Chondrocyte (in vitro differentiated cells): ENCODE measurements at regions not wholly inside any gene's neighbourhood (a gene's known extent, or its start where the extent isn't known, plus 50 kb on each side); places are given as distances from the start of the nearest gene placed in this dataset.

Experiments
- DNase-seq: peaks from one replicate; pipeline ENCODE4 v3.0.0; 2021; ENCODE audit warnings: mixed read lengths, low spot score
- H3K27ac Mint-ChIP-seq: one replicate; pipeline ENCODE4 v1.8.0; 2021; ENCODE audit warnings: mild to moderate bottlenecking, moderate library complexity, mixed read lengths; ENCODE audit not compliant: unreplicated experiment
- H3K27me3 Mint-ChIP-seq: 2 replicates; pipeline ENCODE4 v1.8.0; 2021; ENCODE audit warnings: low read depth, mixed read lengths
- H3K36me3 Mint-ChIP-seq: 2 replicates; pipeline ENCODE4 v1.8.0; 2021; ENCODE audit warnings: low read depth, mixed read lengths
- H3K4me1 Mint-ChIP-seq: 2 replicates; pipeline ENCODE4 v1.8.0; 2021; ENCODE audit warnings: low read depth, mild to moderate bottlenecking, mixed read lengths
- H3K4me3 Mint-ChIP-seq: one replicate; pipeline ENCODE4 v1.8.0; 2021; ENCODE audit warnings: mild to moderate bottlenecking, moderate library complexity, mixed read lengths; ENCODE audit not compliant: unreplicated experiment
- H3K9me3 Mint-ChIP-seq: 2 replicates; pipeline ENCODE4 v1.8.0; 2021; ENCODE audit warnings: low read depth, mixed read lengths
- TF ChIP-seq, protein P1 (sequence below): fragments of 200-600 bp; sonication (generic); IDR thresholded peaks from 2 replicates; pipeline ENCODE4 v1.5.0; 2021; ENCODE audit warnings: antibody characterized with exemption, mild to moderate bottlenecking, moderate library complexity

DNA sequence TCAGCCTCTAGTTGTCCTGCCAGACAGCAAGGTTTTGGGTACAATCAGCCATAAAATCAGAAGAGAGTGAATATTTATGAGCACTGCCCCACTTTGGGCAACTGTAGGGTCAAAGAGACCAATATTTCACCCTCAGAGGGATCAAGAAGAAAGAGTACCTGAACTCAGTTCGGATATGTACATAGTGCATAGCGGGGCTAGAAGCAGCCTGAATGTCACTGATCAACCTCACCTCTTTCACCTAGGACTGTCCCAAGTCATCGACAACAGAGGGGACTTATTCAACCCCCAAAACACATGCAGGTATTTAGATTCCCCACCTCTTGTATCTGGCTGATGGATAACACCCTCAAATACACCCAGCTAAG is 446.9 kb downstream of the COG6 start:
- H3K9me3 Mint-ChIP-seq: no peaks in the 10 kb centered on the region
- no peak overlapping the region for H3K4me3 Mint-ChIP-seq
- no peak overlapping the region for H3K27ac Mint-ChIP-seq
- no peak for DNase-seq
- TF ChIP-seq, protein P1, sequence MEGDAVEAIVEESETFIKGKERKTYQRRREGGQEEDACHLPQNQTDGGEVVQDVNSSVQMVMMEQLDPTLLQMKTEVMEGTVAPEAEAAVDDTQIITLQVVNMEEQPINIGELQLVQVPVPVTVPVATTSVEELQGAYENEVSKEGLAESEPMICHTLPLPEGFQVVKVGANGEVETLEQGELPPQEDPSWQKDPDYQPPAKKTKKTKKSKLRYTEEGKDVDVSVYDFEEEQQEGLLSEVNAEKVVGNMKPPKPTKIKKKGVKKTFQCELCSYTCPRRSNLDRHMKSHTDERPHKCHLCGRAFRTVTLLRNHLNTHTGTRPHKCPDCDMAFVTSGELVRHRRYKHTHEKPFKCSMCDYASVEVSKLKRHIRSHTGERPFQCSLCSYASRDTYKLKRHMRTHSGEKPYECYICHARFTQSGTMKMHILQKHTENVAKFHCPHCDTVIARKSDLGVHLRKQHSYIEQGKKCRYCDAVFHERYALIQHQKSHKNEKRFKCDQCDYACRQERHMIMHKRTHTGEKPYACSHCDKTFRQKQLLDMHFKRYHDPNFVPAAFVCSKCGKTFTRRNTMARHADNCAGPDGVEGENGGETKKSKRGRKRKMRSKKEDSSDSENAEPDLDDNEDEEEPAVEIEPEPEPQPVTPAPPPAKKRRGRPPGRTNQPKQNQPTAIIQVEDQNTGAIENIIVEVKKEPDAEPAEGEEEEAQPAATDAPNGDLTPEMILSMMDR: no peak
- peaks cover 1% of the 10 kb centered on the region for H3K27me3 Mint-ChIP-seq
- no peaks in the 10 kb centered on the region for H3K36me3 Mint-ChIP-seq
- H3K4me1 Mint-ChIP-seq: peaks cover 4% of the 10 kb centered on the region

DNA sequence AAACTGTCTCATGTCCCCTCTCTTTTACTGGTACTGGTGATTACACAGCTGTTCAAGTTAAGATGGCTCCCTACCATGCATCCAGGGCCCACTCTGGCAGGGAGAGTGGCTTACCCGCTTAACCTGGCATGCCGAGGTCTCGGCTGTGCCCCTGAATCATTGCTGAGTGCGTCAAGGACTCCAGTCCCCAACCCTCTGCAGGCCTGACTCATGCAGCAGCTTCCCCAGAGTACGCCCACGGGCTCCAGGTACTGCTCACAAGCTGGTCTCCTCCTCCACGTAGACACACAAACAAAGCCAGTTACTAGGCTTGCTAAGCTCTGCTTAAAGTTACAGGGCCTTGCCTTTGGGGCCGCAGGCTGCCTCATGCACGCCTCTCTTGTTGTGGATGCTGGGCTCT is 447.4 kb downstream of the COG6 start:
- no peak for DNase-seq
- Mint-ChIP-seq H3K4me3 (no peak overlapping the region), H3K27me3 (peaks cover 1% of the 10 kb centered on the region), H3K36me3 (no peaks in the 10 kb centered on the region), H3K4me1 (peaks cover 4% of the 10 kb centered on the region), H3K9me3 (no peaks in the 10 kb centered on the region), H3K27ac (no peak overlapping the region)
- TF ChIP-seq, protein P1: no peak

GRCh38 chr13:40103864-40104263 is 448.4 kb downstream of the COG6 start:
- TF ChIP-seq, protein P1: no peak
- no peak overlapping the region for H3K4me3 Mint-ChIP-seq
- no peak overlapping the region for H3K27ac Mint-ChIP-seq
- no peaks in the 10 kb centered on the region for H3K36me3 Mint-ChIP-seq
- DNase-seq: no peak
- peaks cover 6% of the 10 kb centered on the region for H3K4me1 Mint-ChIP-seq
- H3K9me3 Mint-ChIP-seq: no peaks in the 10 kb centered on the region
- H3K27me3 Mint-ChIP-seq: no peaks in the 10 kb centered on the region

DNA sequence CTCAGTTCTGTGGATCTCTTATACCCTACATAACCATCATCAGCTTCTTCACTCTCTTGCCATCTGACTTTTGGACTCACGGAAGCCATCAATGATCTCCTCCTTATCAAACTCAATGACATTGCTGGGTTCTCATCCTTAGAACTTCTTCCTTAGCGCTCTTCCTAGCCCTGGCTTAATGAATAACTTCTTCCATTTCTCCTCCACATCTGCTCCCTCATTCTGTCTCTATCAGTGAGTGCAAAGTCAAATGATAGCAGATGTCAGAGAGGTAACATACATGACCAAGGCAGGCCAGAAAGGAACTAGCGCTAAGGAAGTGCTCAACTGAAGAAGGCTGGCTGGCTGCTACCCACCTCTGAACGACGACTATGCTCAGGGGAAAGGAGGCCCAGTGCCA is 449.8 kb downstream of the COG6 start:
- Mint-ChIP-seq H3K9me3 (no peaks in the 10 kb centered on the region), H3K36me3 (no peaks in the 10 kb centered on the region), H3K27me3 (no peaks in the 10 kb centered on the region), H3K4me1 (peaks cover 18% of the 10 kb centered on the region), H3K4me3 (no peak overlapping the region), H3K27ac (no peak overlapping the region)
- DNase-seq: no peak
- TF ChIP-seq, protein P1: no peak

GRCh38 chr13:40109351-40109844 is 453.9 kb downstream of the COG6 start:
- no peaks in the 10 kb centered on the region for H3K36me3 Mint-ChIP-seq
- H3K27ac Mint-ChIP-seq: peak overlapping the region; percentile 93
- TF ChIP-seq, protein P1: no peak
- no peaks in the 10 kb centered on the region for H3K9me3 Mint-ChIP-seq
- H3K4me3 Mint-ChIP-seq: no peak overlapping the region
- H3K27me3 Mint-ChIP-seq: no peaks in the 10 kb centered on the region
- no peak for DNase-seq
- peaks cover 17% of the 10 kb centered on the region for H3K4me1 Mint-ChIP-seq
